ENCODE measurements at regions not wholly inside any gene's neighbourhood (a gene's known extent, or its start where the extent isn't known, plus 50 kb on each side); places are given as distances from the start of the nearest gene placed in this dataset.

- no peak for TF ChIP-seq POLR2A (IDR thresholded peaks at IDR 0.05)
- TF ChIP-seq, protein P1, sequence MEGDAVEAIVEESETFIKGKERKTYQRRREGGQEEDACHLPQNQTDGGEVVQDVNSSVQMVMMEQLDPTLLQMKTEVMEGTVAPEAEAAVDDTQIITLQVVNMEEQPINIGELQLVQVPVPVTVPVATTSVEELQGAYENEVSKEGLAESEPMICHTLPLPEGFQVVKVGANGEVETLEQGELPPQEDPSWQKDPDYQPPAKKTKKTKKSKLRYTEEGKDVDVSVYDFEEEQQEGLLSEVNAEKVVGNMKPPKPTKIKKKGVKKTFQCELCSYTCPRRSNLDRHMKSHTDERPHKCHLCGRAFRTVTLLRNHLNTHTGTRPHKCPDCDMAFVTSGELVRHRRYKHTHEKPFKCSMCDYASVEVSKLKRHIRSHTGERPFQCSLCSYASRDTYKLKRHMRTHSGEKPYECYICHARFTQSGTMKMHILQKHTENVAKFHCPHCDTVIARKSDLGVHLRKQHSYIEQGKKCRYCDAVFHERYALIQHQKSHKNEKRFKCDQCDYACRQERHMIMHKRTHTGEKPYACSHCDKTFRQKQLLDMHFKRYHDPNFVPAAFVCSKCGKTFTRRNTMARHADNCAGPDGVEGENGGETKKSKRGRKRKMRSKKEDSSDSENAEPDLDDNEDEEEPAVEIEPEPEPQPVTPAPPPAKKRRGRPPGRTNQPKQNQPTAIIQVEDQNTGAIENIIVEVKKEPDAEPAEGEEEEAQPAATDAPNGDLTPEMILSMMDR (IDR thresholded peaks at IDR 0.05) = no peak
- no peaks in the 10 kb centered on the region for H3K36me3 ChIP-seq
- H3K27ac ChIP-seq = no peak overlapping the region
- H3K4me3 ChIP-seq (replicated peaks in 1 of 3) = no peak overlapping the region
- no peaks in the 10 kb centered on the region for H3K4me1 ChIP-seq
- 88 to 89% methylated on average over 4 of the region's 4 CpGs for WGBS, 2 donors
- intact Hi-C loops (cut with DNase I) = no loop called here
- no peak for DNase-seq
- H3K9me3 ChIP-seq = no peaks in the 10 kb centered on the region
- H3K27me3 ChIP-seq = no peaks in the 10 kb centered on the region
These were observed 121.6 kb upstream of the ALKAL2 start for GRCh38 chr2:409523-409922.

DNA sequence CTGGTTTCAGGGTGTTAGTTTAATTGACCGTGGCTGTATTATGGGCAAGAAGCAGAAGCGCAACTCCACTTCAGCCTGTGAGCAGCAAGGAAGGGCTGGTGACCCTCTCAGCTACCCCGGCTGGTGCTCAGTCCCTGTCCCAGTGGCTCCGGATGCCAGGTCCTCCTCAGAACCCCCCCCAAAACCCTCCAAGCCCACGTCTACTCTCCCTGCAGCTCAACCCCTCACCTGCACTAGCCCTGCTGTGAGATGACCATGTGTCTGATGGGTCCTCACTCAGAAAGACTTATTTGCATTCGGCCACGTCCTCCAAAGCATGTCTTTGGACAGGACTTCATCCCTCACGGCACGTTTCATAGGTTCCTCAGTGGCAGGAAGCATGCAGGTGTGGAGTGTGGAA is 119.7 kb upstream of the ALKAL2 start:
- Histone ChIP-seq H3K27me3 (no peaks in the 10 kb centered on the region), H3K27ac (no peak overlapping the region), H3K4me3 (replicated peaks in 1 of 3) (no peak overlapping the region)

DNA sequence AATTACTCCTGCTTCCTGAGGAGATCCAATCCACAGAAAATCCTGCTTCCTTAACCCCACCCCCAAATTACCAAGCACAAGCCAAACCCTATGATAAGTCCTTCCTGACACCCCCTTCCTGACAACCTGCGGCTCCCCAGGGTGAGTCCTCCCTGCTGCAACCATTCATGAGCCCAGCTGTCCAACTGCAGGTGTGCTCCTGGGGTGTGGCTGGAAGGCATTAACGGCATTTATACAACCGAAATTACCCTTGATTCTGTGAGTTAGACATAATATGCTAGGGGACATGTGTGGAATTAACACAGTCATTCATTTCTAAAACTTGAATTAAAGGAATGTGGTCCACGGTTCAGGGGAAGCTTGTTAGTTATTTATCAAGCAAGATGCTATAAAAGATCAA is 119.0 kb upstream of the ALKAL2 start:
- DNase-seq = no peak
- H3K36me3 ChIP-seq = no peaks in the 10 kb centered on the region
- WGBS, 2 donors = 86 to 90% methylated on average over 4 of the region's 4 CpGs
- H3K4me3 ChIP-seq (replicated peaks in 1 of 3) = no peak overlapping the region
- H3K27ac ChIP-seq = no peak overlapping the region
- no peaks in the 10 kb centered on the region for H3K4me1 ChIP-seq
- intact Hi-C loops (cut with DNase I) = no loop called here
- H3K27me3 ChIP-seq = no peaks in the 10 kb centered on the region
- no peaks in the 10 kb centered on the region for H3K9me3 ChIP-seq
- TF ChIP-seq, protein P1 (IDR thresholded peaks at IDR 0.05) = no peak
- TF ChIP-seq POLR2A (IDR thresholded peaks at IDR 0.05) = no peak

More for the DNA sequence above, 119.7 kb upstream of the ALKAL2 start:
- no peak for DNase-seq
- 70 to 77% methylated on average over 9 of the region's 9 CpGs for WGBS, 2 donors
- H3K4me1 ChIP-seq = no peaks in the 10 kb centered on the region
- H3K36me3 ChIP-seq = no peaks in the 10 kb centered on the region
- TF ChIP-seq, protein P1 (IDR thresholded peaks at IDR 0.05) = no peak
- no peak for TF ChIP-seq POLR2A (IDR thresholded peaks at IDR 0.05)
- intact Hi-C loops (cut with DNase I) = no loop called here
- H3K9me3 ChIP-seq = no peaks in the 10 kb centered on the region

GRCh38 chr2:406231-406630 is 118.3 kb upstream of the ALKAL2 start:
- intact Hi-C loops (cut with DNase I) = no loop called here
- Histone ChIP-seq H3K4me3 (replicated peaks in 1 of 3) (no peak overlapping the region), H3K4me1 (no peaks in the 10 kb centered on the region), H3K27ac (no peak overlapping the region), H3K27me3 (no peaks in the 10 kb centered on the region), H3K36me3 (no peaks in the 10 kb centered on the region), H3K9me3 (no peaks in the 10 kb centered on the region)
- WGBS, 2 donors = 90 to 94% methylated on average over 4 of the region's 4 CpGs
- no peak for DNase-seq
- TF ChIP-seq, protein P1 (IDR thresholded peaks at IDR 0.05) = no peak
- no peak for TF ChIP-seq POLR2A (IDR thresholded peaks at IDR 0.05)

- DNase-seq = no peak
- no peak overlapping the region for H3K4me3 ChIP-seq (replicated peaks in 1 of 3)
- 86 to 91% methylated on average over 2 of the region's 2 CpGs for WGBS, 2 donors
- no peak overlapping the region for H3K27ac ChIP-seq
- no peaks in the 10 kb centered on the region for H3K9me3 ChIP-seq
- H3K36me3 ChIP-seq = no peaks in the 10 kb centered on the region
- no peaks in the 10 kb centered on the region for H3K27me3 ChIP-seq
- intact Hi-C loops (cut with DNase I) = no loop called here
- TF ChIP-seq, protein P1 (IDR thresholded peaks at IDR 0.05) = no peak
- no peak for TF ChIP-seq POLR2A (IDR thresholded peaks at IDR 0.05)
- H3K4me1 ChIP-seq = no peaks in the 10 kb centered on the region
These were observed 116.7 kb upstream of the ALKAL2 start for GRCh38 chr2:404581-404980.

All from thyroid gland (tissue), 4 donors.